GM19328 (cell line): ENCODE measurements at regions not wholly inside any gene's neighbourhood (a gene's known extent, or its start where the extent isn't known, plus 50 kb on each side); places are given as distances from the start of the nearest gene placed in this dataset.

Experiments
- ATAC-seq: cut with Tn5 transposase; IDR thresholded peaks from one replicate; pipeline ENCODE4 v1.9.1; 2021; ENCODE audit warnings: mild to moderate bottlenecking, moderate library complexity; ENCODE audit not compliant: unreplicated experiment

- ATAC-seq, result no peak
Observed at GRCh38 chr14:42335918-42336317, 729.2 kb downstream of the LRFN5 start.

DNA sequence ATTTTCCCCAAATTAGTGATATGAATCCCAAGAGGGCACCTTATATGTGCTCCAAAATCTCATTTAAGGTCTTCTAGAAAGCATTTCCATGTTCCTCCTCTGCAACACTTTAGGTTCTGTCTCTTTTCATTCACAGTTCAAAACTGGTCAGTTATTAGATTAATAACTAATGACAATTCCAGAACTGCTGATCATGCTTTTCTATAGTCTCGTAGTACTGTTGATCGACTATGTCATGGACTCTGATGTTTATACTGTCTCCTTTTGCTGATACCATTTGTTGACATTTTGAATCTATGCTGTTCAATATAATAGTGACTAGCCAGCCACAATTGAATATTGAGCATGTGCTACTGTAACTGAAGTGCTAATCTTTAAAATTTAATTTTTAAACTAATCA is 728.3 kb downstream of the LRFN5 start:
- ATAC-seq, result no peak

DNA sequence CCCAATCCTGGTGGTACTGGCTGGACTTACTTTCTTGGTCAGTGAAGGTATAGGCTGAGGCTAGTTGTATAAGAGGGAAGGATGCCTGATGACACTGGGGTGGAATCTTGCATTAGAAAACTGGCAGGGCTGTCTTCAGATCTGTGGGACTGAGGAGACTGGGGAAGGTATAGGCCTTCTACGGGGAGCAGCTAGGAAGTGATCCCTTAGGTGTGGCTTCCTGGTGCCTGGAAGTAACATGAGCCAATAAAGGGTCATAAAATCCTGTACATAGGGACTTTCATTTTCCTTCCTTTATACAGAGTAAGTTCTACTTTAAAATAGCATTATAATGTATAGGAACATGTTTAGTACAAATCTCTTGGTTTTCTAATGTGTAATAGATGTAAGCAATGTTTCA is 716.8 kb downstream of the LRFN5 start:
- ATAC-seq, result no peak

DNA sequence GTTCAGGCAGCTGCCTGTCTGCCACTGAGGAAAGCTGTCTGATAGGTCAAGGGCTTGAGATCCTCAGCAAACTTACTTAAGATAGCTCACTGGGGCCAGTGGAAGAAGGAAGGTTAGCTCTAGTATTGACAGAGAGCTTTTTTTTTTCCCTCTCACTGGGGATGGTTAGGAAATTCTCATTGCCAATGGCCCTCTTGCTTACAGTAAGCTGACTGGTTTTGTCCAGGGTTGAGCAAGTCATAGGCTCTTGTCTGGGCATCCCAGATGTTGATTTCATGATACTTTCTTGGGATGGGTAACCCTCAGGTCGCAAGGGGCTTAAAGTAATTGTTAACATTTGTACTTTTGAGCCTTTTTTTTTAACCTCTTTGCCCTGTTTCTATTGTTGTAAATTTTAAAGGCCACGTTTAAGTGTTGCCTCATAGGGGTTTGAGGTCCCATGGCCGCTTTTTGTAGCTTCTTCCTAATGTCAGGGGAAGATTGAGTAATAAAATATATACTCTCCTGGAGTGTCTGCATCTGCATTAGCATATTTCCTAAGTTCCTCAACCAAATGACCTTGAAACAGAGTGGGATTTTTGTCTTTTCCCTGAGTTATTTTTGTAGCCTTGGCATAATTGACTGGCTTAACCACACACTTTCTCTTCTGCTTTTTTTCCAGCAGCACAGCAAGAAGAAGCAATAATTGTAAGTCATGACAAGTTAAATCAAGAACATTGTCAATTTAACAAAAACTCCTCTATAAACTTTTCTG is 716.0 kb downstream of the LRFN5 start:
- ATAC-seq, result no peak

DNA sequence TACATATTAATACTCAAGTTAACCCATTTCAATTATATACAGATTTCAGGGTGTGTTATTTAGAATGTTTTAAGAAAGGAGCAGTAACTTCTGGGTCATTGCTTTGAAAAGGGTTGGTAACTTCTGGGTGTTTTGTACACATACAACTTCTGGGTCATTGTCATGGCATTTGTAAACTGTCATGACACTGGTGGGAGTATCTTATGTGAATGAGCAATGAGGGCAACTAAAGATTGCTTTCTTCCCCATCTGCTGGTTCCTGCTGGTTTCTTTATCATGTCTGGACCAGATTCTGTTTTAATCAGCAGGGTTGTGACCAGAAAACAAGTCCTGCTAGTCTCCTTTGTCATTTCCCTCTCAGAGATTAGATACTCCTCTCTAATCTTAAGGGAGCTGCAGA is 713.3 kb downstream of the LRFN5 start:
- no peak for ATAC-seq

GRCh38 chr14:42316693-42317092 is 710.0 kb downstream of the LRFN5 start:
- ATAC-seq, result no peak

GRCh38 chr14:42311876-42312275 is 705.2 kb downstream of the LRFN5 start:
- no peak for ATAC-seq

DNA sequence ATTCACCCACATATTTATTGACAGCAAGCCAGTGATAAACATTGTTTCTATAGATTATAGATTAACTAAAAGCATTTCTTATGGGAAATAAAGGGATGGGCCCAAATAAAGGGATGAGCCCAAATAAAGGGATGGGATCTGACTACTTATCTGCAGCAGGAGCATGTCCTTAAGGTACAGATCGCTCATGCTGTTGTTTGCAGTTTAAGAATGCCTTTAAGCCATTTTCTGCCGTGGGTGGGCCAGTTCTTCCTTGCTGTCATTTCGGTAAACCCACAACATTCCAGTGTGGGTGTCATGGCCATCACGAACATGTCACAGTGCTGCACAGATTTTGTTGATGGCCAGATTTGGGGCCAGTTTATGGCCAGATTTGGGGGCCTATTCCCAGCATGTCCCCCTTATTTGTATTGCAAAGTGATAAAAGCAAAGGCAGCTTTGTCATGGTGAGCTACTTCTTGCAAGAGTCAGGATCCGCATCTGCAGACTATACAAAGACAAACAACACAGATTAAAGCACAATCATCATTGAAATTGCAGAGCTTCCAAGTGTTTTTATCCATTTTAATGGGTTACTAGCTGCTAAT is 700.7 kb downstream of the LRFN5 start:
- no peak for ATAC-seq

DNA sequence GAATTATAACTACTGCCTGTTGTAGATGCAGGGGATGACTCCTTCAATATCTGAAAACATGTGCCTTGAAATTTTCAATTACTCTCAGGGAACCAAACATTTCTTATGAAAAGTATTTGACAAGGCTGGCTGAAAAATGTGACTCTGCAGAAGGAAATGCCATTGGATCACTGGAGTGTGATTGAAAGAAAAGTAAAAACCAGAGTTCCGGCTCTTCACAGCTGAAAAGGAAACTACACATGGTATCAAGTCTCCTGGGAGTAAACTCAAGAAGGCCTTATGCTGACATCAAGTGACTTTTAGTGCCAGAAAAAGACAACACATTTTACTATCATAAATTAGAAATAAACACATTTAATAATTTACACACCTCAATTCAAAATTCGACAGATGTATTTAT is 693.0 kb downstream of the LRFN5 start:
- no peak for ATAC-seq

DNA sequence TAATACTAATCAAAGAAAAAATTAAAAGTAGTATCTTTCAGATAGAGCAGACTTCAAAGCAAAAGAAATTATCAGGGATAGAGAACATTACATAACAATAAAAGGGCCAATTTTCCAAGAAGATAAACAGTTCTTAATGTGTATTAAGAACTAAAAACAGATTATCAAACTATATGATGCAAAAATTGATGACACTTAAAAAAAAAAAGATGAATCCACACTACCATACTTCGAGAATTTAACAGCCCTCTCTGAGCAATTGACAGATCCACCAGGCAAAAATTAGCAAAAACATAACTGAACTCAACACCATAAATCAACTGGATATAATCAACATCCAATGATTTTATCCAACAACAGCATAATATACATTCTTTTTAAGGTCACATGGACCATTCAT is 686.5 kb downstream of the LRFN5 start:
- no peak for ATAC-seq

DNA sequence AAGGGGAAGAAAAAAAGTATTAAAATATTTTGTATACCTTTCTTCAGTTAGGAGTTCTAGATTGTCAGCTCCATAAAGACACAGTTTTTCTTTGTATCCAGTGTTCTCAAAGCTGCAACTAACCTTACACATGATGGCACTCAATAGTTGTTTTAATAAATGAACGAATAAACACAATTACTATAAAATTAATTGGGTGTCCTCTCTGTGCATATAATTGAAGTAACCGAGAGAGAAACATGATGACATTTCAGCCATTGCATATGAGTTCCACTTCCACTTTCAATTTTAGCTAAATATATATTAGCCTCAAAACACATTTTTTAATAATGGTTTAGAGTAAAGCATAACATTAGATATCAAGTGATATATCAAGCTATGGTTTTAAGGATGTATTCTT is 671.2 kb downstream of the LRFN5 start:
- no peak for ATAC-seq

DNA sequence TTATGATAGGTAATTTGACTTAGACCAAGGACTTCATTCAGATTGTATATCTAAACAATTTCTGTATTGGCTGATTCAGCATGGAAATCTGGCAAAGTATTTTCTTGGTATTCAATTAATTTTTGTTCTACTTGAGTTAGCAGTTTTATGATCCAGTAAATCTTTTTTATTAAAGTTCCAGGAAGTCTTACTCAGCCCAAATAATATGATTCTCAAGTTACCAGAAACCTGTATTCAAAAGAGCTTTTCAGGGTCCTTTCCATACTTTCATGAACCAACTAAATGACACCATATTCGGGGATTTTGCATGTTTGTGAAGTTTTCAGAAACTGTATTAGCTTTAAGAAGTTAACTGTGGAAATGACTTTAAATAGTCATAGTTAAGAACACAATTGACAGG is 662.6 kb downstream of the LRFN5 start:
- no peak for ATAC-seq

DNA sequence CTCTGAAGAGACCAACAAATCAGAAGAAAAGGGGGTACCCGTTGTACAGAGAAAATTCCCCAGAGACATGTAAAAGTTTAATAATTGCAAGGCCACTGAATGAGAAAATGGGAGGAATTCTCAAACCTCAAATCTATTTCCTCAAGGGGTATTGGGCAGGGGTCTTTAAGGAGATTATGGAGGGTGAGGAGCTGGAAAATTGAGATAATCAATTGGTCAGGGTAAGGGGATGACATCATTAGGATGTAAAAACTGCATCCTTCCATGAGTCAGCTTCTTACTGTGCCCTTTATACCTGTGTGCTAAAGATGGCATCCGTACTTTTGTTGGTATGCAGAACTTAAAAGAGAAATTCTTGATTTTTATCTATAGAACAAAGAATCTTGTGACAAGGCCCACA is 641.5 kb downstream of the LRFN5 start:
- ATAC-seq, result no peak

DNA sequence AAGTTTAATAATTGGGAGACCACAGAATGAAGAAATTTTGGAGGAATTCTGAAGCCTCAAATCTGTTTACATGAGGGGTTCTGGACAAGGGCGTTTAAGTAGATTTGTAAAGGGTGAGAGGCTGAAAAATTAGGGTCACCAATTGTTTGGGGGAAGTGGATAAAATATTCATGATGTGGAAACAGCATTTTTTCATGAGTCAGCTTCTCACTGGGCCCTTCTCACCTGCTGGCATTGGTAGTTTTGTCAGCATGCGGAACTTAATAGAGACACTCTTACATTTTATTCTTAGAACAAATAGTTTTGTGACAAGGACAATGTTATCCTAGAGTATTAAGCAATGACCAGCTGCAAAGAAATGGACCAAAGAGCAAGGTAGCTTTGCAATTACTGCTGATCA is 634.4 kb downstream of the LRFN5 start:
- no peak for ATAC-seq

GRCh38 chr14:42229976-42230375 is 623.3 kb downstream of the LRFN5 start:
- ATAC-seq, result no peak

- ATAC-seq, result no peak
Observed at GRCh38 chr14:42229294-42229693, 622.6 kb downstream of the LRFN5 start.

- no peak for ATAC-seq
Observed at GRCh38 chr14:42228611-42229010, 621.9 kb downstream of the LRFN5 start.

GRCh38 chr14:42224053-42224888 is 617.6 kb downstream of the LRFN5 start:
- ATAC-seq, result no peak

DNA sequence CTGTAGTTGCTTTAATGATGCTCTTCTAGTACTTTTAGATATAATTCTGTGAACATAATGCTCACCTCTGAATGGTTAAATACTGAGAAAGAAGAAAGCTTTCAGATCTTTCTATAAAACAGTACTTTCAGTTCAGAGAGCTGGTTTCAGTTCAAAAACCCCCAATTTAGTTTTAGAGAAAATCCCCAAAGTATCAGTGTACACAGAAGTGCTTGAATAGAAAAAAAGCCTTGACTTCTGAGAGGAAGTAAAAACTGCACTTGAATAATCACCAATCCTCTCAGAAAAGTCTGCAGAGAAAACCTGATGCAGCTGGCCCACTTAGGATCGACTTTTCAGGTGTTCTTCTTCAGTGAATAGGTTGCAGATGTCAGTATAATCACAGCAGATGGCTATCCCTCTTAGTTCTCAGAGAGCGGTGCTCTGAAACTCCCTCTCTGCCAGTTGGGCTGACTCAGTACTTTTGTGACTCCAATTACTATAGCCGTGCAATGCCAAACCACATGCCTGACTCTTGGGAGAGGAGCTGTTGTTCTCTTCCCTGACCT is 616.3 kb downstream of the LRFN5 start:
- ATAC-seq, result peak; percentile 93

GRCh38 chr14:42214981-42215491 is 608.4 kb downstream of the LRFN5 start:
- no peak for ATAC-seq

DNA sequence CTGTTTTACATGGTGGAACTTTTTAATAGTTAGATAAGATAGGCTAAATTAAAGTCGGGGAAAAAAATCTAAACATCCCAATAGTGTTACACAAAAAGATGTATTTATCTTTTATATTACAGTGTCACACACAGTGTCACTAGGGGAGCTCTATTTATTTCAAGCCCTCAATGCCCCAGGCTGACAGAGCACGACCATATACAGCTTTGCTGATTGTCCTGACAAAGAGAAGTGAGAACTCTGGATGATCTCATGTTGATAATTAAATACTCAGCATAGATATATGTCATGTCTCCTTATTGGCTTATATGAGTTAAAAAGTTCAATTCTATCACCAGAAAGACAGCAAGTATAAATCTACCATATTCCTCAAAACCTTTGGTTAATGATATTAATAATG is 594.3 kb downstream of the LRFN5 start:
- no peak for ATAC-seq
